ENCODE measurements at regions not wholly inside any gene's neighbourhood (a gene's known extent, or its start where the extent isn't known, plus 50 kb on each side); places are given as distances from the start of the nearest gene placed in this dataset.

GRCh38 chr4:124445071-124445470 lies 267.5 kb downstream of the ANKRD50 start:
- intact Hi-C loops (cut with micrococcal nuclease), result no loop called here
- TF ChIP-seq CTCF (IDR thresholded peaks at IDR 0.05; ENCODE audit: borderline replicate concordance), result no peak
- Histone ChIP-seq H3K27ac (replicated peaks) (no peak overlapping the region), H3K4me3 (no peak overlapping the region), H3K27me3 (ENCODE audit: low read depth) (no peaks in the 10 kb centered on the region), H3K9me3 (replicated peaks) (peaks cover 25% of the 10 kb centered on the region), H3K36me3 (no peaks in the 10 kb centered on the region), H3K4me1 (no peaks in the 10 kb centered on the region)
- no peak for DNase-seq

DNA sequence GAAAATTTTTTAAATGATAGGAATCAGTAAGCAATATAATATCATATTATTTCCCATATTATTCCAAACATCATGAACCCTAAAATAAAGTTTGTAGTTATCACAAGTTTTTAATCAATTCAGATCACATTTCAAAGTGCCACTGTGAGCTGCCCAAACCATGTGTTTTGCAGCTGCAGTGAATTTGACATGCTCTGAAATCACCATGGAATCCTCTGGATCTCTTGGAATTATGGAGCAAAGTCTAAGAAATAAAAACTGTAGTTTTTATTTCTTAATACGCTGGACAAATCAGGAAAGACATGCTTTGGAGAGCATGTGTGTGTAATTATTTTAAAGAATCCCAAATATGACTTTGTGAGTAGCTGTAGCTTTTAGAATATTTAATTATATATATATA lies 262.7 kb downstream of the ANKRD50 start:
- Histone ChIP-seq H3K4me1 (no peaks in the 10 kb centered on the region), H3K36me3 (no peaks in the 10 kb centered on the region), H3K27ac (replicated peaks) (no peak overlapping the region), H3K27me3 (ENCODE audit: low read depth) (no peaks in the 10 kb centered on the region), H3K4me3 (no peak overlapping the region), H3K9me3 (replicated peaks) (no peaks in the 10 kb centered on the region)
- TF ChIP-seq CTCF (IDR thresholded peaks at IDR 0.05; ENCODE audit: borderline replicate concordance), result no peak
- intact Hi-C loops (cut with micrococcal nuclease), result no loop called here
- DNase-seq, result no peak

- no peak overlapping the region for H3K4me3 ChIP-seq
- DNase-seq, result no peak
- H3K4me1 ChIP-seq, result no peaks in the 10 kb centered on the region
- no peak for TF ChIP-seq CTCF (IDR thresholded peaks at IDR 0.05; ENCODE audit: borderline replicate concordance)
- H3K36me3 ChIP-seq, result no peaks in the 10 kb centered on the region
- intact Hi-C loops (cut with micrococcal nuclease), result no loop called here
- no peaks in the 10 kb centered on the region for H3K27me3 ChIP-seq (ENCODE audit: low read depth)
- H3K9me3 ChIP-seq (replicated peaks), result no peaks in the 10 kb centered on the region
- H3K27ac ChIP-seq (replicated peaks), result no peak overlapping the region
Measured at GRCh38 chr4:124450851-124451250, 261.7 kb downstream of the ANKRD50 start.

GRCh38 chr4:124454772-124455270 lies 257.7 kb downstream of the ANKRD50 start:
- peaks cover 4% of the 10 kb centered on the region for H3K4me1 ChIP-seq

GRCh38 chr4:124455671-124456070 lies 256.9 kb downstream of the ANKRD50 start:
- Histone ChIP-seq H3K9me3 (replicated peaks) (peaks cover 3% of the 10 kb centered on the region), H3K27me3 (ENCODE audit: low read depth) (no peaks in the 10 kb centered on the region), H3K36me3 (no peaks in the 10 kb centered on the region), H3K4me3 (no peak overlapping the region), H3K27ac (replicated peaks) (no peak overlapping the region), H3K4me1 (peaks cover 5% of the 10 kb centered on the region)
- intact Hi-C loops (cut with micrococcal nuclease), result no loop called here
- no peak for DNase-seq
- no peak for TF ChIP-seq CTCF (IDR thresholded peaks at IDR 0.05; ENCODE audit: borderline replicate concordance)

More at GRCh38 chr4:124454772-124455270, 257.7 kb downstream of the ANKRD50 start:
- TF ChIP-seq CTCF (IDR thresholded peaks at IDR 0.05; ENCODE audit: borderline replicate concordance), result no peak
- Histone ChIP-seq H3K27ac (replicated peaks) (no peak overlapping the region), H3K4me3 (no peak overlapping the region), H3K27me3 (ENCODE audit: low read depth) (no peaks in the 10 kb centered on the region), H3K36me3 (no peaks in the 10 kb centered on the region), H3K9me3 (replicated peaks) (no peaks in the 10 kb centered on the region)
- intact Hi-C loops (cut with micrococcal nuclease), result no loop called here
- no peak for DNase-seq

Measured in left ventricle myocardium inferior (tissue), 1 donor.